Occipital lobe (tissue), 1 donor: ENCODE measurements at regions not wholly inside any gene's neighbourhood (a gene's known extent, or its start where the extent isn't known, plus 50 kb on each side); places are given as distances from the start of the nearest gene placed in this dataset.

ENCODE experiments used
- DNase-seq: peaks from one replicate; lab custom pipeline; 2025; lab: John Stamatoyannopoulos, UW

DNA sequence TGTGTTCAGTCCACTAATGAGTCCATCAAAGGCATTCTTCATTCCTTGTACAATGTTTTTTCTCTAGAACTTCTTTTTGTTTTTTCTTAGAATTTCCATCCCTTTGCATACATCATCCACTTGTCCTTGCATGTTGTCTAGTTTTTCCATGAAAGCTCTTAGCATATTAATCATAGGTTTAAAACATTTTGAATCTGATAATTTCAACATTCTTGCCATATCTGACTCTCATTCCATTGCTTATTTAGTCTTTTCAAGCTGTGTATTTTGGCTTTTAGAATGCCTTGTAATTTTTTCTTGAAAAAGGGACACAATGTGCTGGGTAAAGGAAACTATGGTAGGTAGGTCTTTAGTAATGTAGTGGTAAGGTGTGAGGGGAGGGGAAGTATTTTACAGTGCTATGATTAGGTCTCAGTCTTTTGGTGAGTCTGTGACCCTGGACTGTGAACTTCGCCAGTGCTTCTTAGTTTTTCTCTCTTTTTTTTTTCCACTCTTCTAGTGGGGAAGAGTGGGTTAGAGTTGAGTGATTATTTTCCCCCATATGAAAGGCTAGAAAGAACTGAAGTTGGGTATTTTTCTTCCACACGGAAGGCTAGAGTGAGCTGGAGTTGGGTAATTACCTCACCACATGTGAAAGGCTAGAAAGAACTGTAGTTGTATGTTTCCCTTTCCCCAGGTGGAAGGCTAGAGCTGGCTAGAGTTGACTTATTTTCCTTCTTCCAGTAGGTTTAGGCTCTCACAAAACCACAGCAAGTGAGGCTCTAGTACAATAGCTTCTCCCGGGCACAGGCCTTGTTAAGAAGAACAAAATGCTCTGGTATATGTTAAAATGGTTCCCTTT is 172.1 kb downstream of the SNX18 start:
- DNase-seq, result no peak

DNA sequence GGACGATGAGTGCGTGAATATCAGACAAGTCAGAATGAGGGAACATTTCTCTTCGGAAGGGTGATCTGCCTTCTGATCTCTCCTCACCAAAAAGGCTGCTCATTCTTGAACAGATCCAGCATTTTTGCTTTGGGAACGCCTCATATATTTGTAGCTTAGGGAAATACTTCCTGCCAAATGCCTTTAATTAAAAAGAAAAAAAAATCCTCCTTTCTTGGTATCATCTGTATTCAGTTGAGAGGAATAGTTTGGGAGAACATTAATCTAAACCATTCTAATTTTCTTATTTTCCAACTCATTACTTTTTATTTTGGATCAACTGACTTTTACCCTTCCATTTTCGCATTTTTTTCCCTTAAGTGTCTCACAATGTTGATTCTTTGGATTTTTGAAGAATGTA is 163.4 kb downstream of the SNX18 start:
- no peak for DNase-seq

DNA sequence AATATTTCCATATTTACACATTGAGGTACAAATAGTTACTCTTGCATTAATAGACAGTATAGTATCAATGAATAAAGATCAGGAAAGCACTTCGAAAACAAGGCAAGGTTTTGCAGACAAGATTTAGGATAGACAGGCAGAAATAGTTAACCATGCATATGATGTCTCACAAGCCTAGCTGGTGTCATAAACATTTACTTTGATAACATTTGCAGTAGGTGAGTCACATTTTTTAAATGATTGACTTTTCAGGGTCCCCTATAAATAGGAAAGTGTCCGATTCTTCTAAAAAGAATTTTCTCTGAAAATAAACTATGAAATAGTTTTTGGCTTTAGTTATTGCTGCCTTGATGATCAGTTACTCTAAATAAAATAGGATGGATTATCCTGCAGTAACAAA is 162.1 kb downstream of the SNX18 start:
- DNase-seq, result no peak

DNA sequence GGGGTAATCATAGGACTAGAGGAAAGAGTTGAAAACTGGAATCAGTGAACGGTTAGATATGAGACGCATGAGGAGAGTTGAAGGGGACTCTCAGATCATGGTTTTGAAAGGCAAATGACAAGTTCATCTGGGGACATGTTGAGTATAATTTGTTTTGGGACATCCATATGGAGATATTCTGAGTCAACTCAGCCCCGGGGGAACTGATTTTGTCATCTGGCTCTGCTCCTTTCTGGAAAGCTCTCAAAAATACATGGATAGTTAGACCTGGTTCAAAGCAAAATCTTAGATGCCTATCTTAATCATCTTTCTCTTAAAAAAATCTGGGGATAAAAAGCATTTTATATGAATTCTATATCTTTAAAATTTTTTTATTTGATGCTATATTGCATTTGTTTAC is 161.2 kb downstream of the SNX18 start:
- DNase-seq, result no peak

DNA sequence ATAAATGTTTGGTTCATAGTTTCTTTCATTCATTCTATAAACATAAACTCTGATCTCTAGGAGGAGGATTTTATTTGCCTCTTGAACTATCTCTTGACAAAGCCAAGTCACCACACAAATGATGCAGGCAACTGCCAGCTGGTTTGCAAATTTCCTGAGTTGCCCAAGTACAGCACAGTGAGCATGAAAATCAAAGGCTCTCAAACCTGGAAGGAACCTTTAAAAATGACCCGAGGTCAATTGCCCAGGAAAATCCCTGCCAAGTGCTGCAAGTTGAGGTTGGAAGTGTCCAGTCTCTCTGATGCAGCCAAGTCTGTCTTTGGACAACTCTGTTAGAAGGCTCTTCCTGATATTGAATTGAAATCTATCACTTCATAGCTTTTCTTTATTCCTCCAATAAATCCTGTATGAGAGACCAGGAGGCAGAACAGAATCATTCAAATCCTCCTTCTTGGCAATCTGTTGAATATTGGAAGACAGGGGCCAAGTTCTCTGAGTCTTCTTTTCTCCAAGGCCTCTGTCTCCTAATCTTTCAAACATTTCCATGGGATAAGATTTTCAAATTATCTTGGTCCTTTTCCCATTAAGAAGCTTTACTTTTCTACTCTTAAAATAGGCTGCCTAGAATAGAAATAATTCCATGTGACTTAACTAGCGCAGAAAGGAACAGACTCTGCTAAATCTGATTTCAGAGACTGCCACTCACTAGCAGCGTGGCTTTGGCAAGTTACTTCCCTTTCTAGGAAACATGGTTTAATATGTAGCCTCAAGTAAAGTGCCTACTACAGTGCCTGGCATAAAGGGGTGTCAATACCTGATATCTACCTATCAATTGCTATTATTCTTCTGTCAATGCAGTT is 159.2 kb downstream of the SNX18 start:
- no peak for DNase-seq

DNA sequence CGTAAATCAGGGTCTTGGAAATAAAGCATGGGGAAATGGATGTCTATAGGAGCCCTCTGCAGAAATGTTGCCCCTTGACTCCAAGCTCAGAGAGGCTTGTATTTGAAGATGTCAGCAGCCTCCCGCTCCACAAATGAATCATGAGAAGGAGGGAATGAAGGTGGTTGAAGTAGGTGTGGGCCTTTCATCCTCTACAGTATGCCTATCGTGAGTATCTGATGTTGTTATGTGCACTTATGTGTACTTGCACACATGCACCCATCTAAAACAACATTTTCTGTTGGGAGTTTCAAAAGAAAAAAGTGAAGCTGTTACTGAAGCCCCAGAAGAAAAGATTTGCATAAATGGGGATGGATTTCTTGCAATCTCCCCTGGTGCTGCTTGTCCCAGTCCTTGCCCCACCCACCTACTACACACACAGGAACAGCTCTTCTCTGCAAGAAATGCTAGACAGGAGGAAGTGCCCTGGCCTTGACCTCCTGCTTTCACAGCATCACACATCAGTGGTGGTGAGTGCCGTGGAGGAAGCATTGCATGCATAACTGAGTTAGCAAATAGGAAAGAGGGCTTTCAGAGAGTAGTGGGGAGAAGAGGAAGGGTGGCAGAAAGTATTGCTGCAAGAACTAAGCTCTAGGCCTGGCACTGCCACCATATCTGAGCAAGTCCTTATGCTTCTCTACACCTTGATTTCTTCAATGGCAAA is 156.1 kb downstream of the SNX18 start:
- DNase-seq, result no peak

DNA sequence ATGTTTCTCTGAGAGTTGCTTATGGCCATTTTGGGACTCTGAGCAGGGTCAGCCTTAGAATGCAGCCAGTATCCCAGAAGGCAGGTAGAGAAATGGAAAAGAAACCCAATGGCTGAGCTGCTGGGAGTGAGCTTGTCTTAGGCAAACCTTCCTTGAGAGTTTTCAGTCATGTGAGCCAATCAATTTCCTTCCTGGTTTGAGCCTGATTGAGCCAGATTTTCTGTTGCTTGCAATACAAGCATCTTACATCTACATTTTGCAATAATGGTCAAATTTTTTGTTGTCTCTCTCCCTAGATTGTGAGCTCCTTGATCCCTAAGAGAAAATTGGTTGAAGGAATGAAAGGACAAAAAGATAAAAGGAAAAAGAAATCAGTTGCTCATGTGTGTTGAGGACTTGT is 155.3 kb downstream of the SNX18 start:
- no peak for DNase-seq

DNA sequence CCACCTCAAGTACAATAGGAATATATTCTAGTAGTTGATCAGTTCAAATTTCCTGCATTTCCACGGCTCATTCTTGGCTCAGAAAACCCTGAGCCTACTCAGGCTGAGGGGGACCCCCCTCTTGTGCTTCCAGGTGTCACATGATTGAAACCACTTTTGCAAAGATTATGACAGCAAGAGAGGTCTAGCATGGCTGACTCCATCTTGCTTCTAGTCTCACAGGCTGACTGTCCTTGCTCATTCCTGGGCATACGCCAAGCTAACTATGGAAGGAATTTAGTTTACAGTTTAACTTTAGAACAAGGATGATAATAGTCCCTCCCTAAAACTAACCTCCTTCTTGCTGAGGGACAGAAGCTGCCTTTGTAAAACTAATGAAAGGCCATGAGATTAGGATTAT is 154.1 kb downstream of the SNX18 start:
- DNase-seq, result no peak

DNA sequence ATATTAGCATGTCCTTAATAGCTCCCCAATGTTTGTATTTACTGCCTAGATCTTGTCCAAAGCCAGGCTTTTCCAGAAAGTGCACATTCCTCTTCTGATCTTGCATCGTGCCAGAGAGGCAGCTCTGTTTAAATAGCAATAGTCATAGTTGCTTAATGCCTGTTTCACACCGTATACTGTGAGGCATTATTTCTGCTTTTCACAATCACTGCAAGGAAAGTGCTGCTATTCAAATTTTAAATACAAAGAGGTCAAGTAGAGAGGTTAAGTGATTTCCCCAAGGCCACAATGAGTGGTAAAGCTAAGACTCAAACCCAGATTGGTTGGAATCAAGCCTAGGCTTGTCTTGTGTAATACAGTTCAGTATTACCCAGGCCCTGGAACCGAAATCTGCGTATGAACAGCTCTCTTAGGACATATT is 153.6 kb downstream of the SNX18 start:
- no peak for DNase-seq

DNA sequence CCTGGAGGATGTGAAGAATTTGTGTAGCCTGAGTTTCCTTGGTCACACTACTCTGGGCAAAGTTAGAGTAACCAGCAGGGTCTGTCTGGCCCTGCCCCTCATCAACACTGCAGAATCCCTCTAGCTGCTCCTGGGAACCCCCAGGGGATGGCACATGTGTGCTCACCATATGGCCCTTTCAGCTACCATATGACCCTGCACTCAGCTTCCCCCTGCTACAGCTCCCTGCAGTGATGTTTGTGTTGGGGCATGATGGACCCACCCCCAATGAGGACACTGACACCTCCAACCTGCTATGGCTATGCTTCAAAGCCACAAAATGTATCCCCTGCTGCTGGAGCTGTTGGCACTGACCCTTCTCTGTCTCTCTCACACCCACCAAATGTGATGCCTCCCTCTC is 152.7 kb downstream of the SNX18 start:
- DNase-seq, result no peak

DNA sequence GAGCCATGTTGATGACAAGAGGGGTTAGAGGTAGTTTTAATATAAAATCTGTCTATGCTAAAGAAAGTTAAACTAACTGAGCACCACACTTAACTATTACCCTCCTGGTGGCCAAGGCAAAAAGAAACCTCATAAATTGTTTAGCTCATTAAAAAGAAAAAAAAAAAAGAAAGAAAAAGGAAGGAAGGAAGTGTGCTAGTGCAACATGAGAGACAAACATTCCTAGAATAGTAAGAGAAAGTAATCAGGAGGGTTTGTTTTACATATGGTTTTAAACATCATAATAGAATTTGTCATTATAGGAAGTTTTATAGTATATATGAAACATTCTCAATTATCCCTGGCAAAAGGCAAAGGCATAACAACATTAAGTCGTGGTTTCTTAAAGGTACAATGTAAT is 152.3 kb downstream of the SNX18 start:
- DNase-seq, result no peak

DNA sequence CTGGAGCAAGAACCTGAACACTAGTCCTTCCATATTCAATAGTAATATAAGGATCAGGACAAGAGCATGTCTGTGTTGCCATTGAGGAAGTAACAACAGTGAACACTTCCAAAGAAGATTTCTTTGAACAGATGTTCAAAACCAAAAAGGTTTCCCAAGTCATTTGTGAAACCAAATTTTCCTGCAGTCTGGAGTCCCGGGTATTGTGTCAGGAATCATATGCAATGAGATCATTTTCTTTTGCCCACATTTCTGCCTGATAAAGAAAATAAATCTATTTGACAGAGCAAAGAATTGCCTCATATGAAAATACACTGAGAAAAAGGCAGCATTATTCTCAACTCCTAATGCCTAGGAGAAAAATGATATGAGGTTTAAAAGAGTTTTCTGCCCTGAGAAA is 151.7 kb downstream of the SNX18 start:
- no peak for DNase-seq

DNA sequence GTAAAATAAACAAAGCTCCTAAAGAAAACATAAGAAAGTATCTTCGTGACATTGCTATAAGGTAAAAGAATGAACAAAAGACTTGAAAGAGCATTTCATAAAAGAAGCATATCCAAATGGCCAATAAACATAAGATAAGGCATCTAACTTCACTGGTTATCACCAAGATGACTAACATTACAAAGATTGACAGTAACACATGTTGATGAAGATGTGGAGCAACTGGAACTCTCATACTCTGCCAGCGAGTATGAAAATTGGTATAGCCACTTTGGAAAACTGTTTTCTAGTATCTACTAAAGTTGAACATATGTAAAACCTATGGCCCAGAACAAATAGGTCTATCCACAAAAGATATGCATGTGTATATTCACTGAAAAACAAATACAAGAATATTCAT is 150.5 kb downstream of the SNX18 start:
- no peak for DNase-seq

DNA sequence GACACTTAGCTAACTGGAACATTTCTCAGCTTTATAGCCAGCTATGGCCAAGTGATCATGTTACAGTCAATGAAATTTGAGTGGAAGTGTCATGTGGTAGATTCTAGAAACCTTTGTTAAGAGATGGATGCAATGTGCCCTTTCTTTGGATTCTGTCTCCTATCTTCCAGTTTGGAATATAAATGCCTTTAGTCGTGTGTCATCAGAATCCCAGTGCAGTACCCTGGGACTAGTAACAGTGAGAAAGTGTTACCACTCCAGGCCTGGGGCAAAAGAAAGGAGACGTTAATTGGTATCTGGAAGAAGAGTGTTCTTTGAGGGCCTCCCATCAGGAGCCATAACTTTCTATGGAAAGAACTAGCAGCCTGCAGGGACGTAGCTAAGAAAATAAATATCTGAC is 149.6 kb downstream of the SNX18 start:
- no peak for DNase-seq

DNA sequence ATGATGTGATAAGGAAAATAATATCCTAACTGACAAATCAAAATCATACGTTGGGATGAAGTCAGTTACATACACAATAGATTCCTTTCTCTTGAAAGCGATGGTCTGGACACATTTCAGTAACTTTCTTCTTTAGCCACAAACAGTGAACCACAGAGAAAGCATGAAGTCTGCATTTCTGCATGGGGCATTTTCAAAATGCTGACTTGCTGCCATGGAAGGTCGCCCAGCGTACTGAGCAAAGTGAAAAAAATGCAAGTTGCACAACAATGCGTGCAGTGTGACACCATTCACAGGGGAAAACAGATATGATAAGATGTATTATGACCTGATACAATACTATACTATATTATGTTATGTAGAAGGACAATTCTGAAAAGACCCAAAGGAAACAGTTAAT is 146.3 kb downstream of the SNX18 start:
- peak; percentile 16 for DNase-seq

DNA sequence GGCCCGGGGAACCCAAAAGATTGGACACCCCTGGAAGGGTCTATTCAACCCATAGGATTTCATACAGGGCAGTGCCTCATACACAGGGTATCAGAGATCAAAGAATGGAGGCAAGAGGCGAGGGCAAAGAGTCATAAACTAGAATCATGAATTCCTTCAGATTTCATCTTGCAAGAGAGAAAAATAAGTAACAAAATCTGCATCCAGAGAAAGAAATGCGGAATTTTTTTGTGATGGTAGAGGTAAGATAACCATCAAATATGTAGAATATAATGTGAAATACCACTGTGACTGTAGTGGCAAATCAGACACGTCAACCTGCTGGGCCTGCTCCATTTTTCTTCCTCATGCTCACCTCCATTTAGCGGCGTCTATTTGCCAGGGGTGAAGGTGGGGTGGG is 143.6 kb downstream of the SNX18 start:
- no peak for DNase-seq

DNA sequence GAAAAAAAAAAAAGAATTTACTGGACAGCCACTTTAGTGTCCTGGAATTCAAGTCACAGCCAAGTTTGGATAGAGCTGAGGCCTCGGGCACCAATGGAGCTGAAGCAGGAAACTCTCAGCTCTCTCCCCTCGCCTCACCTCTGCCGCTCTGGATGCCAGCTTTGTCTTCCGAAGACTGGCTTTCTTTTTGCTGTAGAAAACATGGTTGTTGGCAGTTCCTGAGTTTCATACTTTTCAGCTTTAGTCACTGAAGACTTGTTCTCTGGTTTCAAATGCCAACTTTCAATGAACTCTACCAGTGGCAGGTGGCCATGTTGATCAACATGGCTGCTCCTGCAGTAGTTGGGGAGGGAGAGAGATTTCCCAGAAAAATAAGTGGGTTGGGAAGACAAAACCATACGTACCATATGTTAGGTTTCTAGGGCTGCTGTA is 142.2 kb downstream of the SNX18 start:
- no peak for DNase-seq

DNA sequence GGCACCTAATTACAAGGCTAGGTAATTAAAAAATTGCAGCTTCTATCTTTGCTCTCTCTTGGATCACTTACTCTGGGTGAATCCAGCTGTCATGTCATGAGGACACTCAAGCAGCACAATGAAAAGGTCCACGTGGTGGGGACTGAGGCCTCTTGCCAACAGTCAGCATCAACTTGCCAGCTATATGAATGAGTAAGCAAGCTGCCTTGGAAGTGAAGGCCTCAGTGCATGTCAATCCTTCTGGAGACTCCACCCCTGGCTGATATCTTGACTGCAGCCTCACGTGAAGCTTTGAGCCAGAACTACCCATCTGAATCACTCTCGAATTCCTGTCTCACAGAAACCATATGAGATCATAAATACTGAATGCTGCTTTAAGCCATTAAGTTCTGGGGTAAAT is 140.5 kb downstream of the SNX18 start:
- no peak for DNase-seq

DNA sequence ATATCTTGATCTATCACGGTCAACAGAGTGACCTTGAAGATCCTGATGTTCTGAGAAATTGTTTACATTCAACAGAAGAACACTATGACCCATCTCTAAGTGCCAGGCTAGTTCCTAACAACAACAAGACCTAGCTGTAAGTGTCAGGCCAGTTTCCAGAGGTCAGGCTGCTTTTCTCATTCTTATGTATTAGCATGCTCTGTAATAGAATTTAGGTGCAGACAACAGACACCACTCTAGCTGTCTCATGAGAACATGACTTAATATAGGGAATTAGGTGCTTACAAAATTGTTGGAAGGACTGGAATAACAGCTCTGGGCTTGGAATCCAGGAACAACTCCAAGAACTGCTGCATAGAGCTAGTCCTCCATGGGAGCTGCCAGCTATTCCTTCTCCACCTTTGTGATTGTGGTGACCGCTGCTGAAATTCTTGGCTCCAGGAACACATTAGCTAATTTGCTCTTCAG is 138.7 kb downstream of the SNX18 start:
- no peak for DNase-seq

DNA sequence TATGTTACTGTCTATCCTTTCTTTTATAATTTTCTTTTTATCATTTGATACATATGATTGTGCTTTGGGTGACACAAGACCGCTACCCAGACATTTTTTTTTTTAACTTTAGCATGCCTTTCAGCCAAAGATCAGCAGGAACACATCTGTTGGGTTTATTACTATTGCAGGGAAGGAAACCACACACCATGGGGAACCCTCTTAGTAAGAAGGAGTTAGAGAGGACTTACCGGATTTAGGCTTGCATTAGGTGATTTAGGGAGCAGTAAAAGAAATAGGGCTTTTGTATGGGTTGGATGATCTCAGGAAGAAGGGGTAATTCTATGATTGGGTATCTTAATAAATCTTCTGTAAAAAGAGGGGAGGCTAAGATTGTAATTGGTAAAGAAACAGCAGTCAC is 138.2 kb downstream of the SNX18 start:
- no peak for DNase-seq

DNA sequence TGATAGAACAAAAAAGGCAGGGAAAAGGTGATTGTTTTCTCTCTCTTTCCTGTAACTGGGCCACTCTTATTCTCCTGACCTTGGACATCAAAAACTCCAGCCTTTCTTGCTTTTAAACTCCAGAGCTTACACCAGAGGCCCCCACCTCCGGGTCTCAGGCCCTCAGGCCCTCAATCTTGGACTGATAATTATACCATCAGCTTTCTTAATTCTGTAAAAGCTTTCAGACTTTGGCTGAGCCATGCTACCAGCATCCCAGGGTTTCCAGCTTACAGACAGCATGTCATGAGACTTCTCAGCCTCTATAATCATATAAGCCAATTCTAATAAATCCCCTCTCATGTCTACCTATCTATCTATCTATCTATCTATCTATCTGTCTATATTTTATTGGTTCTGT is 137.7 kb downstream of the SNX18 start:
- no peak for DNase-seq

DNA sequence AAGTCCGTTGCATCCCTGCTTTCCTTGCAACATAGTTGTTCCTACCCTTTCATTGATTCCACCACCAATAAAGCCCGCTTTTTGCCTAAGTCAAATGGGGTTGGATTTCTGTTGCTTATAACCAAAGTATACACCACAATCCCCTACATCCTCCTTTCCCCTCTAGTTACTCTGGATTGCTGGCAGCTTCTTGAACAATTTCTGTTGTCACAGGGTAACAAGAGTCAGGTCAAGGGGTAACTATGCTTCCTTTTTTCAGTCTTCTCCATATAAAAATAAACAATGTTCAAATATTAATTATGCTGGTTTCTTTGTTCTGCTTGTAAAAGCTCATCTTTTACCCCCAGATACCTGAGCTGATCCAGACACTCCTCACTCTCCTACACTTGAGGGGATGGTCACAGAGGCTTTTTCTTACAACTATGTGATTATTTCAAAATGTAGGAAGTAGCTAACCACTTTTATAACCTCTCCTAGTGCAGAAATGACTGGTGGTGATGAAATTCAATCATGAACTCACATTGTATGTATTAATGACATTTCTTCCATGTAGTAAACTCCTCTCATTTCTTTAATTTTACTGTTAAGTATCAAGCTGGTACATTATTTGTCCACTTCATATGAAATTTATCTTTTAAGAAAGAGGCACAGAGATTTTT is 136.5 kb downstream of the SNX18 start:
- DNase-seq, result no peak
